ENCODE measurements at regions not wholly inside any gene's neighbourhood (a gene's known extent, or its start where the extent isn't known, plus 50 kb on each side); places are given as distances from the start of the nearest gene placed in this dataset.

DNA sequence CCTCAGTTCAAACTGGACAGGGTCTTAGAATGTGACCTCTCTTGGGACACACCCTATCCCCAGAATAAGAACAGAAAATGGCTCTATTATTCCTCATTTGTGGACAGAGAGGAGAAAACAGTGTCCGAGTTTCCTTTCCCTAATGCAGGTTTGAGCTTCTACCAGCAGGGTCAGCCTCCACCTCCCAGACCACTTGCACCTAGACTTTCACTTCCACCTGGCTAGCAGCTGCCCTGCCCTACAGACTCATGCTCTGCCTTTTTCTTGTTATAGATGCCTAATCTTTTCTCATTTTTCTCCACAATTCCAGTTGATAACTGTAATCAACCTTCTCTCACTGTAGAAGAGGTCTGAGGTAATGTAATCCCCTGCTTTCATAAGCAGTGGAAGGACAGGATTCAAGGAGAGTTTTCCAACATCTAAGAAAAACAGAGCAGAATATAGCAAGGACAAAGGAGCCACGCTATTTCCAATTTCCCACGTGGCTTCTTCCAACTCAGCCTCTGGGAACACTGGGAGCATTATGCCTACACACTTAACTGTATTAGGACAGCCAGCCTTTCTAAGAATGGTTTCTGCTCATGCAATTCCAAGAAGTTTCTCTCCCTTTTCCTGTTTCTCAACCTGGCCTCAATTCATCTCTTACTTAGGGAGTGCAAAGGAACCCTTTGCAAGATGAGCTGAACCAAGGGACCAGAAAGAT, 239.8 kb downstream of the BCL11A start:
- TF ChIP-seq, protein P1, sequence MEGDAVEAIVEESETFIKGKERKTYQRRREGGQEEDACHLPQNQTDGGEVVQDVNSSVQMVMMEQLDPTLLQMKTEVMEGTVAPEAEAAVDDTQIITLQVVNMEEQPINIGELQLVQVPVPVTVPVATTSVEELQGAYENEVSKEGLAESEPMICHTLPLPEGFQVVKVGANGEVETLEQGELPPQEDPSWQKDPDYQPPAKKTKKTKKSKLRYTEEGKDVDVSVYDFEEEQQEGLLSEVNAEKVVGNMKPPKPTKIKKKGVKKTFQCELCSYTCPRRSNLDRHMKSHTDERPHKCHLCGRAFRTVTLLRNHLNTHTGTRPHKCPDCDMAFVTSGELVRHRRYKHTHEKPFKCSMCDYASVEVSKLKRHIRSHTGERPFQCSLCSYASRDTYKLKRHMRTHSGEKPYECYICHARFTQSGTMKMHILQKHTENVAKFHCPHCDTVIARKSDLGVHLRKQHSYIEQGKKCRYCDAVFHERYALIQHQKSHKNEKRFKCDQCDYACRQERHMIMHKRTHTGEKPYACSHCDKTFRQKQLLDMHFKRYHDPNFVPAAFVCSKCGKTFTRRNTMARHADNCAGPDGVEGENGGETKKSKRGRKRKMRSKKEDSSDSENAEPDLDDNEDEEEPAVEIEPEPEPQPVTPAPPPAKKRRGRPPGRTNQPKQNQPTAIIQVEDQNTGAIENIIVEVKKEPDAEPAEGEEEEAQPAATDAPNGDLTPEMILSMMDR (IDR thresholded peaks at IDR 0.05): no peak
- TF ChIP-seq POLR2A (IDR thresholded peaks at IDR 0.05): no peak
- Histone ChIP-seq H3K36me3 (no peaks in the 10 kb centered on the region), H3K4me3 (no peak overlapping the region), H3K27ac (no peak overlapping the region), H3K9me3 (no peaks in the 10 kb centered on the region), H3K27me3 (no peaks in the 10 kb centered on the region), H3K4me1 (peaks cover 0 to 8% (median 4%) of the 10 kb centered on the region in 4 donors)
- peak in 1 of 3 donors; percentile 48 for DNase-seq

GRCh38 chr2:60312618-60313017, 240.8 kb downstream of the BCL11A start:
- Histone ChIP-seq H3K27me3 (no peaks in the 10 kb centered on the region), H3K4me1 (peaks cover 0 to 8% (median 4%) of the 10 kb centered on the region in 4 donors), H3K36me3 (no peaks in the 10 kb centered on the region), H3K9me3 (no peaks in the 10 kb centered on the region), H3K27ac (no peak overlapping the region), H3K4me3 (no peak overlapping the region)
- DNase-seq: no peak
- TF ChIP-seq POLR2A (IDR thresholded peaks at IDR 0.05): no peak
- TF ChIP-seq, protein P1 (IDR thresholded peaks at IDR 0.05): no peak

GRCh38 chr2:60311524-60311923, 241.9 kb downstream of the BCL11A start:
- no peaks in the 10 kb centered on the region for H3K27me3 ChIP-seq
- no peak overlapping the region for H3K4me3 ChIP-seq
- H3K36me3 ChIP-seq: no peaks in the 10 kb centered on the region
- TF ChIP-seq POLR2A (IDR thresholded peaks at IDR 0.05): no peak
- TF ChIP-seq, protein P1 (IDR thresholded peaks at IDR 0.05): no peak
- no peaks in the 10 kb centered on the region for H3K9me3 ChIP-seq
- H3K27ac ChIP-seq: no peak overlapping the region
- H3K4me1 ChIP-seq: peaks cover 0 to 5% (median 0%) of the 10 kb centered on the region in 4 donors
- DNase-seq: no peak

- Histone ChIP-seq H3K9me3 (no peaks in the 10 kb centered on the region), H3K4me3 (no peak overlapping the region)
- TF ChIP-seq, protein P1 (IDR thresholded peaks at IDR 0.05): no peak
- no peak for TF ChIP-seq POLR2A (IDR thresholded peaks at IDR 0.05)
Measured at GRCh38 chr2:60309941-60310660, 243.4 kb downstream of the BCL11A start.

DNA sequence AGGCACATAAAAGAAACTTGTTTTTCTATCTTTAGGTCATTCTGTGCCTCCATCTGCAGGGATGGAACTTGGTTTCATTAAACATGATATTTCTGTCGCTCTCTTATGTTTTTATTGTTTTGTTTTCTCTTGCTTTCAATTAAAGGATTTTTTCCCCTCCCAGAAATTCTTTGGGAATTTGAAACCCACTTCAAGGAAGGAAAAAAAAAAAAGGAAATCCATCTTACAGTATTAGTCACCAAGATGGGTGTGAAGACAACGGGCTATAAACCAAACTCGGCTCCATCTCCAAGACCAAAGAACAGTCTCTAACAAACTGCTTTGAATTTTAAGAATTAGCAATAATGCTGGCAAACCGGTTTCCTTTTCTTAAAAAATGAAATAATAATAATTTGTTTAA, 244.1 kb downstream of the BCL11A start:
- H3K36me3 ChIP-seq: no peaks in the 10 kb centered on the region
- no peak for DNase-seq
- H3K27ac ChIP-seq: no peak overlapping the region
- TF ChIP-seq, protein P1 (IDR thresholded peaks at IDR 0.05): no peak
- TF ChIP-seq POLR2A (IDR thresholded peaks at IDR 0.05): no peak
- no peaks in the 10 kb centered on the region for H3K9me3 ChIP-seq
- H3K27me3 ChIP-seq: no peaks in the 10 kb centered on the region
- no peak overlapping the region for H3K4me3 ChIP-seq
- H3K4me1 ChIP-seq: peaks cover 0 to 6% (median 0%) of the 10 kb centered on the region in 4 donors

More at GRCh38 chr2:60309941-60310660, 243.4 kb downstream of the BCL11A start:
- Histone ChIP-seq H3K27ac (no peak overlapping the region), H3K4me1 (peaks cover 0 to 6% (median 0%) of the 10 kb centered on the region in 4 donors), H3K27me3 (no peaks in the 10 kb centered on the region), H3K36me3 (no peaks in the 10 kb centered on the region)
- no peak for DNase-seq

All from Peyer's patch (tissue), 4 donors.